ENCODE measurements at regions not wholly inside any gene's neighbourhood (a gene's known extent, or its start where the extent isn't known, plus 50 kb on each side); places are given as distances from the start of the nearest gene placed in this dataset.

DNA sequence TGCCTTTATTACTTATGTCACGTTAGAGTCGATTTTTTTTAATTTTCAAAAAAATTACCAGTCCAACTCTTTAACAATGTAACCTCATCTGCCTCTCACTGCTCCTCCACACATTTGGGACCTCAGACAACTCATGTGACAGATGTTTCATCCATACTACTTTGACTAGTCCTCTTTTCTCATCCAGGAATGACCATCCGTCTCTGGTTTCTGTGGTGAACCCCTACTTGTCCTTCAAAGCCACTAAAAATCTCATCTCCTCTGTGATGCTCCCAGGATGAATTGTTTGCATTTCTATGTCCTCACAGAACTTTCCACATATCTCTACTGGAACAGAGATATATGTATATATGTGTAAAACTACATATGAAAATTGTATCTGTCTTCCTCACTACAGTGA, 149.8 kb upstream of the ZNF462 start:
- Histone ChIP-seq H3K27ac (no peak overlapping the region), H3K36me3 (no peaks in the 10 kb centered on the region), H3K9me3 (no peaks in the 10 kb centered on the region), H3K27me3 (no peaks in the 10 kb centered on the region), H3K4me1 (no peaks in the 10 kb centered on the region), H3K4me3 (no peak overlapping the region)
- intact Hi-C loops (cut with DNase I; ENCODE audit: low total_unique reads): no loop called here
- TF ChIP-seq POLR2A (IDR thresholded peaks at IDR 0.05): no peak
- TF ChIP-seq, protein P1, sequence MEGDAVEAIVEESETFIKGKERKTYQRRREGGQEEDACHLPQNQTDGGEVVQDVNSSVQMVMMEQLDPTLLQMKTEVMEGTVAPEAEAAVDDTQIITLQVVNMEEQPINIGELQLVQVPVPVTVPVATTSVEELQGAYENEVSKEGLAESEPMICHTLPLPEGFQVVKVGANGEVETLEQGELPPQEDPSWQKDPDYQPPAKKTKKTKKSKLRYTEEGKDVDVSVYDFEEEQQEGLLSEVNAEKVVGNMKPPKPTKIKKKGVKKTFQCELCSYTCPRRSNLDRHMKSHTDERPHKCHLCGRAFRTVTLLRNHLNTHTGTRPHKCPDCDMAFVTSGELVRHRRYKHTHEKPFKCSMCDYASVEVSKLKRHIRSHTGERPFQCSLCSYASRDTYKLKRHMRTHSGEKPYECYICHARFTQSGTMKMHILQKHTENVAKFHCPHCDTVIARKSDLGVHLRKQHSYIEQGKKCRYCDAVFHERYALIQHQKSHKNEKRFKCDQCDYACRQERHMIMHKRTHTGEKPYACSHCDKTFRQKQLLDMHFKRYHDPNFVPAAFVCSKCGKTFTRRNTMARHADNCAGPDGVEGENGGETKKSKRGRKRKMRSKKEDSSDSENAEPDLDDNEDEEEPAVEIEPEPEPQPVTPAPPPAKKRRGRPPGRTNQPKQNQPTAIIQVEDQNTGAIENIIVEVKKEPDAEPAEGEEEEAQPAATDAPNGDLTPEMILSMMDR (IDR thresholded peaks at IDR 0.05): no peak
- DNase-seq: no peak

DNA sequence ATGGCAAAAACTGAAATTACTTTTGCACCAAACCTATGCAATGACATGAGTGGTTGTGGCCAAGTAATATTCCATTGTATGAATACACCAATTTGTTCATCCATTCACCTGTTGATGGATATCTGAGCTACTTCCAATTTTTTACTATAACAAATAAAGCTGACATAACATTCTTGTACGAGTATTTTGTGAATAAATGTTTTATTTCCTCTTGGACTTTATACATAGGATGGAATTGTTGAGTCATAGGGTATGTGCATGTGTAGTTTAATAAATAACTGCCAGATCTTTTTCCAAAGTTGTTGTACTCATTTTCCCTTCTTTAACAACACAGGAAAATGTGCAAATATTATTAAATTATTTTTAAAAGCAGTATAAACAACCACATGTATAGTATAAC, 146.1 kb upstream of the ZNF462 start:
- no peak for DNase-seq
- intact Hi-C loops (cut with DNase I; ENCODE audit: low total_unique reads): no loop called here

DNA sequence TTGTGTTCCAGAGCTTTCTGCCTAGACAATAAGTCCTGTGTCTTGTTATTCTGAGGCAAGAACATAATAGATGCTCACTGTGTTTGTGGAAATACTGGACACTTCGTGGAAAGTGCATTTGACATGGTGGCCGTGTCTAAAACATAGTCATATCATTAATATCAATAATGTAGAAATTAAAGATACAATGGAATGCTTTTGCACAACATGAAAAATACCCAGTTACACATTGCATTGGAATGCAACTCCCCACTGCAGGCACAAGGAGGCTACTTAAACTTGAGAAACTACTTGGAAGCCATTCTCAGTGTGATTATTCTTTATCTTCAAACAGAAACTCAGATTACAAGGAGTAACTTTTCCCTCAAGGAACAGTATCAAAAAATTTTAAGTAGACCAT, 145.3 kb upstream of the ZNF462 start:
- H3K4me1 ChIP-seq: no peaks in the 10 kb centered on the region
- no peaks in the 10 kb centered on the region for H3K27me3 ChIP-seq
- TF ChIP-seq, protein P1 (IDR thresholded peaks at IDR 0.05): no peak
- no peak for TF ChIP-seq POLR2A (IDR thresholded peaks at IDR 0.05)
- no peaks in the 10 kb centered on the region for H3K9me3 ChIP-seq
- H3K27ac ChIP-seq: peak overlapping the region in 1 of 2 donors; percentile 3
- intact Hi-C loops (cut with DNase I; ENCODE audit: low total_unique reads): no loop called here
- H3K4me3 ChIP-seq: no peak overlapping the region
- H3K36me3 ChIP-seq: no peaks in the 10 kb centered on the region
- DNase-seq: no peak

More for the DNA sequence above, 146.1 kb upstream of the ZNF462 start:
- no peak overlapping the region for H3K27ac ChIP-seq
- no peaks in the 10 kb centered on the region for H3K27me3 ChIP-seq
- H3K4me3 ChIP-seq: no peak overlapping the region
- H3K9me3 ChIP-seq: no peaks in the 10 kb centered on the region
- no peak for TF ChIP-seq POLR2A (IDR thresholded peaks at IDR 0.05)
- TF ChIP-seq, protein P1 (IDR thresholded peaks at IDR 0.05): no peak
- no peaks in the 10 kb centered on the region for H3K4me1 ChIP-seq
- H3K36me3 ChIP-seq: no peaks in the 10 kb centered on the region

DNA sequence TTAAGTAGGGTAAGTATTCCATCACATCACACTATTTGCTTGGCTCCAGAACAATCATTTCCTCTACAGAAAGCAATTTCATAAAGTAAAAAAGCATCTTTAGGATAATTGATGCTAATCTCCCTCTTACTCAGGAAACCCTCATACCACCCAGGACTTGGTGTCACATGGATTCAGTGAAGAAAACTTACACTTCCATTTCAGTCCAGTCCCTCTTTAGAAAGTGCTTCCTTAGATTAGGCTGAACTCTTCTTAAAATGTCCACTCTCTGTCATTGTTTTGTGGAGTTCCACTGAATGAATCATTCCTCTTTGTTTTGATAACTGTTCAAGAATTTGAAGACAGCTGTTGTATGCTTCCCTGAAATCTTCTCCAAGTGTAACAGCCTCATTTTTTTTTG, 144.0 kb upstream of the ZNF462 start:
- Histone ChIP-seq H3K9me3 (no peaks in the 10 kb centered on the region), H3K27me3 (no peaks in the 10 kb centered on the region), H3K4me3 (no peak overlapping the region), H3K36me3 (no peaks in the 10 kb centered on the region), H3K4me1 (no peaks in the 10 kb centered on the region), H3K27ac (peak overlapping the region in 1 of 2 donors; percentile 41)
- TF ChIP-seq, protein P1 (IDR thresholded peaks at IDR 0.05): no peak
- TF ChIP-seq POLR2A (IDR thresholded peaks at IDR 0.05): no peak
- intact Hi-C loops (cut with DNase I; ENCODE audit: low total_unique reads): no loop called here
- no peak for DNase-seq

DNA sequence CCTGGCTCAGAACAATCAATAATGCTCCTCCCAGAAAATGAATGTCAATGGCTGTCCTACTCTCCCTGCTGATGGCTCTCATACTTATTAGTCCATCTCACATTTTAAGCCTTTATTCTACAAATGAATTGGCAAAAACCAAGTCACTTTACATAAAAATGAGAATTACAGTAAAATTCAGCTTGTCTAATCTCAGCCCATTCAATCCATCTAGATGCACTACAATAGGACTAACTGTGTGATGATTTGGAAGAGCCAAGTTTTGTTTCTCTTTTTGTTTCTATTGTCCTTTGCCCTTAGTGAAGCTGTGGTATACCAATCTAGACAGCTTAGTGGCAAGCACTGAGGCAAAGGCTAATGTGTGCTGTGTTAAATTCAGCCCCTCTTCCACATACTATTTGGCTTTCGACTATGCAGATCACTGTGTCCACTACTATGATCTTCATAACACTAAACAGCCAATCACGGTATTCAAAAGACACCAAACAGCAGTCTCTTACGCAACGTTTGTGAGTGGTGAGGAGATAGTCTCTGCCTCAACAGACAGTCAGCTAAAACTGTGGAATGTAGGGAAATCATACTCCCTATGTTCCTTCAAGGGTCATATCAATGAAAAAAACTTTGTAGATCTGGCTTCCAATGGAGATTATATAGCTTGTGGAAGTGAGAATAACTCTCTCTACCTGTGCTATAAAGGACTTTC, 140.8 kb upstream of the ZNF462 start:
- Histone ChIP-seq H3K4me1 (no peaks in the 10 kb centered on the region), H3K27ac (no peak overlapping the region), H3K9me3 (no peaks in the 10 kb centered on the region), H3K36me3 (no peaks in the 10 kb centered on the region), H3K4me3 (no peak overlapping the region), H3K27me3 (no peaks in the 10 kb centered on the region)
- TF ChIP-seq, protein P1 (IDR thresholded peaks at IDR 0.05): no peak
- TF ChIP-seq POLR2A (IDR thresholded peaks at IDR 0.05): no peak
- no peak for DNase-seq
- intact Hi-C loops (cut with DNase I; ENCODE audit: low total_unique reads): no loop called here

Data from uterus (tissue), 3 donors.